Activated T-cell treated with anti-CD3 and anti-CD28 coated beads, Interleukin-2, amount 50 U/mL, for 4 hours (primary cell): ENCODE measurements at regions not wholly inside any gene's neighbourhood (a gene's known extent, or its start where the extent isn't known, plus 50 kb on each side); places are given as distances from the start of the nearest gene placed in this dataset.

Source experiments
- ATAC-seq, 2 donors: fragments of 200-7000 bp; cut with Tn5 transposase; one replicate each; pipeline ENCODE4 v1.10.0; 2021
- DNase-seq: peaks from one replicate; pipeline ENCODE4 v3.0.0-alpha.2; 2020
- H3K27me3 Mint-ChIP-seq: one replicate; pipeline ENCODE4 v1.8.0; 2021; ENCODE audit warnings: low read depth, mixed read lengths
- H3K36me3 Mint-ChIP-seq: one replicate; pipeline ENCODE4 v1.8.0; 2022; ENCODE audit warnings: mixed read lengths; ENCODE audit not compliant: insufficient read depth
- H3K4me1 Mint-ChIP-seq: one replicate; pipeline ENCODE4 v1.8.0; 2021; ENCODE audit warnings: low read depth, mixed read lengths
- H3K4me3 Mint-ChIP-seq: one replicate; pipeline ENCODE4 v1.8.0; 2021; ENCODE audit warnings: mild to moderate bottlenecking, moderate library complexity, mixed read lengths
- H3K9me3 Mint-ChIP-seq: one replicate; pipeline ENCODE4 v1.8.0; 2021; ENCODE audit warnings: mixed read lengths

DNA sequence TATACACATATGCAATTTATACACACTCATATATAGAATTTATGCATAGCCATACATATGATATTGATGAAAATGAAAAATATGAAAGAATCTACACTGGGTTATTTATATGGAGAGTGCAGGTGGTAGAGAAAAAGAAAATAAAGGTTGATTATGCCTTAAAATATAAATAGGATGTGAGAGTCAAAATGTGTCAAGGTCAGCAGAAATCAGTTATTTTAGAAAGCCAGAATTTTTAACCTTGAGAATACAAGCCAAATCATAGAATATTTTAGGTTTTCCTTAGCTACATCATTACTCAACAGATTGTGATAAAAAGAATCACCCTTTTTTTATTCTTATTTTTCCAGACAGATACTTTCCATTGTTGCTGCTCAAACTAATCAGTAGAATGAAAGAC is 146.2 kb downstream of the SLC6A15 start:
- Mint-ChIP-seq H3K4me1 (no peaks in the 10 kb centered on the region), H3K27me3 (no peaks in the 10 kb centered on the region), H3K36me3 (no peaks in the 10 kb centered on the region), H3K9me3 (no peaks in the 10 kb centered on the region), H3K4me3 (no peak overlapping the region)
- no peak for DNase-seq
- no peak for ATAC-seq

DNA sequence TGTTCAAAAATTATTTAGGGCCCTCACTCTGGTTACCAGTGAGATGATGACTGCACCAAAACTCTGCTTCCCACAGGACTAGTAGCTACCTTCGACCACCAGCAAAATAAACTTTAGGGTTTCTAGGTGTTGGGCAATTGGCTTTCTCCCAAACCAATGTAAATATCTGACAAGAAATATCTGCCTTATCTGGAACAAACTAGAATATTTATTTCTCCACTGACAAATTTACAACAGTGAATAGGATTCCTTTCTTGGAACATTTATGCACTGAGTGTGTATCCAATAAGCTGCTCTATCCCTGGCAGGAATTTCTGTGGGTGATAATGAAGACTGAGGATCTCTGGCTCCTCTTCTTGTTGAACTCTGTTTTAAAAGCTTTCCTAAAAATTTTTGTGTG is 148.6 kb downstream of the SLC6A15 start:
- Mint-ChIP-seq H3K36me3 (no peaks in the 10 kb centered on the region), H3K27me3 (no peaks in the 10 kb centered on the region), H3K4me3 (no peak overlapping the region), H3K9me3 (no peaks in the 10 kb centered on the region), H3K4me1 (no peaks in the 10 kb centered on the region)
- ATAC-seq (no peak), DNase-seq (no peak)

DNA sequence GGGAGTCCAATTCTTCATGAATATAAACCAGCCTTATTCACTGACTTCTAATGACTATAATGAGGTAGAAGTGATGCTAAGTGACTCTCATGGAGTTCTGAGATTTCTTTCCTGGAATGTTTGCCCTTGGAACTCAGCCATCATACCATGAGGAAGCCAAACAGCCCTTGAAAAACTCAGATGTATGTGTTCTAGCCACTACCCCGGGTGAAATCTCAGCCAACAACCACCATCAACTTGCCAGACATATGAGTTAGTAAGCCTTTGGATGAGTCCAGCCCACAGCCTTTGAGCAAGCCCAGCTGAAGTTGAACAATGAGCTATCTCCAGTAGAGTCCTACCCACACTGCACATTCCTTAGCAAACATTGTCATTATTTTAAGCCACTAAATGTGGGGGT is 149.5 kb downstream of the SLC6A15 start:
- H3K9me3 Mint-ChIP-seq = no peaks in the 10 kb centered on the region
- no peaks in the 10 kb centered on the region for H3K4me1 Mint-ChIP-seq
- ATAC-seq = no peak
- H3K4me3 Mint-ChIP-seq = no peak overlapping the region
- DNase-seq = no peak
- no peaks in the 10 kb centered on the region for H3K36me3 Mint-ChIP-seq
- H3K27me3 Mint-ChIP-seq = no peaks in the 10 kb centered on the region

DNA sequence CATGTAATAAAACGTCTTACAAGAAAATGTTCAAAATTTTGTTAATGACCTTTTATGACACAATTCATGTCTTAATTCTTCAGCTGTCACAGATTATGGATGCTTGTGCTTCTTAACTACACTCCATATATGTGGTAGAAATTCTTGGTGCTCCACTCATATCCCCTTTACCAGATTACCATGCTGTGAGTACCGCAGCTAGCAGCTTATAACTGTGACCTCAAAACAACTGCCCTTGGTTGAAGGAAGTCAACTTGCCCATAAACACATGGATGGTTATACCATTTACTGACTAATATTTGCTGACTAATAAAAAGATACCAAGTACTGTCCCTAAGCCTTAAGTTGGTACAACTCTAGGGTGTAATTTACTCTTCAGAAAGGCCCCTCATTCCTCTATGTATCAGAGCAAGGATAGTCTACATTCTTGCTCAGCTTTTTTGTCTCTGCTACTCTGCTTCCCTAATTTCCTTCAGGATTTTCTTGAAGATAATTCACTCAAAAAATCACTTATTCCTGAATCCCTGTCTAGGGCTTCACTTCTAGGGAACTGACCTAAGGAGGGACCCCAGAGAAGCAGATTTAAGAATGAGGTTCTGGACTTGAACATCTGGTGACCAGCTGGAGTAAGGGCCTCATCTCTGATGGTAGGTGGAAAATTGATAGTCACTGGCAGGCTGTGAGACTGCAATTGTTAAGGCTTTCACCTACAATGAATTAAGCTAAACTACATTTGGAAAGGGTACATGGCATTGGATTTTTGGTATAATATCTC is 152.3 kb downstream of the SLC6A15 start:
- H3K4me3 Mint-ChIP-seq = no peak overlapping the region
- no peak for DNase-seq
- H3K27me3 Mint-ChIP-seq = no peaks in the 10 kb centered on the region
- H3K36me3 Mint-ChIP-seq = no peaks in the 10 kb centered on the region
- no peaks in the 10 kb centered on the region for H3K4me1 Mint-ChIP-seq
- ATAC-seq = no peak
- no peaks in the 10 kb centered on the region for H3K9me3 Mint-ChIP-seq

DNA sequence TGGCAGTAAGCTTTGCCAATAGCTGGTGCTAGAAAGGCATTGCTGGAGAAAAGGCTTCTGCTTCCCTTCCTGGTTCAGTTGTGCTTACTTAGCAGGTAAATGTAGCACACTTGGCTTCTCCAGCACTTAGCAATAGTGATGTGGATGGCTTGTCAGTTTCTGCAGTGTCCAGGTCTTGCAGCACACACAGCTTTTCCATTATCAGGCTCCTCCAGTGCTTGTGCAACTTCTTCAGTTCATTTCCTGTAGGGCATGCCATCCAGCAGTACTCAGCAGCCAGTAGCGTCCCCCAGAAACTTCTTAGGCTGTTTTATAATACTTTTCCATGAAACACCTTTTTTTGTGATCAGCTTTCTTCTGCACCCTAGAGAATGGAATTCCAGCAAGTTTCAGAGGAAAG is 154.6 kb downstream of the SLC6A15 start:
- H3K9me3 Mint-ChIP-seq = no peaks in the 10 kb centered on the region
- no peaks in the 10 kb centered on the region for H3K27me3 Mint-ChIP-seq
- DNase-seq (no peak), ATAC-seq (no peak)
- no peaks in the 10 kb centered on the region for H3K4me1 Mint-ChIP-seq
- H3K36me3 Mint-ChIP-seq = no peaks in the 10 kb centered on the region
- no peak overlapping the region for H3K4me3 Mint-ChIP-seq

DNA sequence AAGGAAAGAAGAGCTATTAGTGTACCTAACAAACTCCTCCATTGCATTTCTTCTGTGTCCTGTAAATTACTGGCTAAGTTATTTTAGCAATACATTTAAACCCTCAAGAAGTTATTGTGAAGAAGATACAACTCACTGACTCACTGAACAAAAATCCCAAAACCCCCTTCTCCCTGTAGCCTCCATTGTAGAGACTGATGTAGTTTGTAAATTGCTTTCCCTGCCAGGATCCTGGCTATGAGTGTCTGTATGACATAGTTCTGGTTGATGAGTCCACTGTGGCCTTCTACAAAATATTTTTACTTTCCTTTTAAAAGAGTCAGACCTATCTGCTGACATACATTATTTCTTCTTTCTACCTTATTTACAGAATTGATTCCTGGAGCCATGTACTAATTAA is 155.6 kb downstream of the SLC6A15 start:
- no peaks in the 10 kb centered on the region for H3K36me3 Mint-ChIP-seq
- ATAC-seq = no peak
- DNase-seq = no peak
- no peaks in the 10 kb centered on the region for H3K27me3 Mint-ChIP-seq
- H3K4me3 Mint-ChIP-seq = no peak overlapping the region
- no peaks in the 10 kb centered on the region for H3K9me3 Mint-ChIP-seq
- no peaks in the 10 kb centered on the region for H3K4me1 Mint-ChIP-seq

DNA sequence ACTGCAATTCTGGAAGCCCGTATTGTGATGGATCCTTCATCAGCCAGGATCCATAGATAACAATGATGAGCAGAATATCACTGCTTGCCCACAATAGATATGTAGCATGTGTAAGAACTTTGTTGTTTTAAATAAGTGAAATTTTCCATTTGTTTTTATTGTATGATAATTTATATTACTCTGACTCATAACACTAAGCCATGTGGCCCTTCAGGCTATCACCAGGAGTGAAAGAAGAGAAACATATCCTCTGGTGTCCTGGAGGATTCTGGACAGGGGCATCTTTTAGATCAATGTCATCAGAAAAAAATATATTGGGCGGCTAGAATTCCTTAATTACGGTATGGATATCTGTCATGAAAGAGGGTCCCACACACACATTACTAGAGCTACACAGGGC is 167.5 kb downstream of the SLC6A15 start:
- Mint-ChIP-seq H3K4me3 (no peak overlapping the region), H3K9me3 (peaks cover 3% of the 10 kb centered on the region), H3K4me1 (no peaks in the 10 kb centered on the region), H3K27me3 (no peaks in the 10 kb centered on the region), H3K36me3 (no peaks in the 10 kb centered on the region)
- DNase-seq = no peak
- ATAC-seq = no peak

DNA sequence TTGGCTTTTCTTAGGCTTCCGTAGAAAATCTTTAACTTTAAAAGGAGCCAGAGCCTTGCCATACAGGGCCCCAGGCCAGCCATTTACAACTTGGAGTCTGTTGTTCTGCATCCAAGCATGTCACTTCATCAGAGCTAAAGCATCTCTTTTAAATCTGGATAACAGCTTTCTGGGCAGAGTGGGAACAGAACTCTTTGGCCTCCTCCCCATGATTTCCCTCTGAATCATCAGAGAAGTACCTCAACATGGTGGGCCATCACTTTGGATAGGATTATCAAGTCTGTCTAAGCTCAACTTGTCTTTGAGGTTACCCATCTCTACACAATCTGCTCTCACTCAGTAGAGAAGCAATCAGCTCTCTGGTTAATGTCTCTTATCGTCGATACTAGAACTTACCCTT is 170.9 kb downstream of the SLC6A15 start:
- no peaks in the 10 kb centered on the region for H3K27me3 Mint-ChIP-seq
- no peaks in the 10 kb centered on the region for H3K9me3 Mint-ChIP-seq
- ATAC-seq (no peak), DNase-seq (no peak)
- no peaks in the 10 kb centered on the region for H3K36me3 Mint-ChIP-seq
- no peaks in the 10 kb centered on the region for H3K4me1 Mint-ChIP-seq
- H3K4me3 Mint-ChIP-seq = no peak overlapping the region

DNA sequence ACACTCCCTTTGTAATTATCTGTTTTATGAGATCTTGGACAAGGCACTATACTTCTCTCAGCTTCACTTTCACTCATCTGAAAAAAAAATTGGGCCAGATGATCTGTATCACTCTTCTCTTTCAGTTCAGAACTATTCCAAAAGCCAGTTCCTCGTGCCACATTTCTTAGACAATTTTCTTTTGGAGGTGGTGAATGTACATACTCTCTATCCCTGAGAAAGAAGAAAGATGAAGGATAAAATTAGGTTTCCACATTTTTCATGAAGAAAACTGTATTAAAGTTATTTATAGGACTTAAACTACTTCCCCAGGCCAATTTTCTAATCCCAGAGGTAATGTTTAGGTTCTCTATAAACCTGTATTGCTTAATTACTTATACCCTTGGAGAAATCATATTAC is 171.6 kb downstream of the SLC6A15 start:
- no peak for ATAC-seq
- no peaks in the 10 kb centered on the region for H3K36me3 Mint-ChIP-seq
- H3K27me3 Mint-ChIP-seq = no peaks in the 10 kb centered on the region
- H3K9me3 Mint-ChIP-seq = no peaks in the 10 kb centered on the region
- H3K4me1 Mint-ChIP-seq = no peaks in the 10 kb centered on the region
- no peak overlapping the region for H3K4me3 Mint-ChIP-seq
- DNase-seq = no peak

DNA sequence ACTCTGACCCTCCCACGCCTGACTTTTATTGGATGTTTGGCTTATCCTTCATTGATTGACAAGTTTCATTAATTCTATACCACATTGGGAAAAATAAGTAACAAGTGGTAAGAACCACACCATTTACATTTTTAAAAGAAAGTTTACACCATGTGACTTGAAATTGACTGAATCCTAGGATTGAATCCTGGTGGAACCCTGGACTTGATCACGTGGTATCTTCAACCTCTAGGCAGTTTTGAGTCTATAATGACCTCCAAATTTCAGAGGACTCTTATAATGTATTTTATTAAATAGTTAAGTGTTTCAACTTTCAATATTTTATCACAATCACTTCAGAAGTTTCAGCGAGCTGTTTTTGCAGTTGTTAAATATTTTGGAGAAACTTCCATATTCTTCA is 172.0 kb downstream of the SLC6A15 start:
- Mint-ChIP-seq H3K4me1 (no peaks in the 10 kb centered on the region), H3K4me3 (no peak overlapping the region), H3K36me3 (no peaks in the 10 kb centered on the region), H3K27me3 (no peaks in the 10 kb centered on the region), H3K9me3 (no peaks in the 10 kb centered on the region)
- ATAC-seq (no peak), DNase-seq (no peak)

DNA sequence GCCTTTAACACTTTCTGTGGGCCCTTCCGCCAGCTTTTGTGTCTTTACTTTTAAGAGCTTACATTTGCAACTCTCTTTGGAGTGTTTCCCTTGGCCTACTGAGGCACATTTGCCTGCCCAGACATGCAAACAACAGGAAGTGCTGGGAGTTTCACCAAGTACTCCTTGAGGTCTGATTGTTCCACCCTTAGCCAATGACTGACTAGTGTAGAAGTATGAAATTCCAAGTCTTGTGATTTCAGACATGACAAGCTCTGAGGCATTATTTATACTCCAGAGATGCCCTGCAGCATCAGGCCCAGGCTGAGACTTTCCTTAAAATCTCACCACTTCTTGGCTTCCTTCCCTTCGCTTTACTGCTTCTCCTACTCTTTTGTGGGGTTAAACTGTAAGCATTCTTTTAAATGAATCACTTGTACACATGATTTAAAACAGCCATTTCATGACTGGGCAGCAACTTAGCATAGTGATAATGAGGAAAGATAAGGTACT is 174.1 kb downstream of the SLC6A15 start:
- ATAC-seq = no peak
- no peak for DNase-seq
- Mint-ChIP-seq H3K4me1 (no peaks in the 10 kb centered on the region), H3K9me3 (no peaks in the 10 kb centered on the region), H3K4me3 (no peak overlapping the region), H3K36me3 (no peaks in the 10 kb centered on the region), H3K27me3 (no peaks in the 10 kb centered on the region)

DNA sequence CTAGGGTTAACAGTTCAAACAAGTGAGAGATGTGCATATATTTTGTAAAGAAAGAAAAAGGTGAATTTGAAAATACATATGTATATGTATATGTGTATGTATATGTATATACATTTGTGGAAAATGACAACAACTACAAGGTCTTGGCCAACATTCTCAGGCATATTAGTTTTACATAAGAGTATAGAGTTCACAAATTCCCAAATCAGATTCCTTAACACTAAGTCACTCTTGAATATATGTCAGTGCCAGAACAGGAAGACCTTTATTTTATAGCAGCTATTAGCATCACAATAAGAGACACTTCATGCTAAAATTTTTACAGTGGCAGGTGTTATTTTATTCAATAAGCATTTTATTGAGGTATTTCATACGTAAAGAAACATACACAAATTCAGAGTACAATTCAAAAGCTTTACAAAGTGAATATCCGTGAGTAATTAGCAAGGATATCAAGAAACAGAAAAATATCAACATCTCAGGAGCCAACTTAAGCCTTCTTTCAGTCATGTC is 179.7 kb downstream of the SLC6A15 start:
- no peaks in the 10 kb centered on the region for H3K9me3 Mint-ChIP-seq
- H3K36me3 Mint-ChIP-seq = no peaks in the 10 kb centered on the region
- no peak for ATAC-seq
- no peak overlapping the region for H3K4me3 Mint-ChIP-seq
- no peak for DNase-seq
- no peaks in the 10 kb centered on the region for H3K4me1 Mint-ChIP-seq
- no peaks in the 10 kb centered on the region for H3K27me3 Mint-ChIP-seq

DNA sequence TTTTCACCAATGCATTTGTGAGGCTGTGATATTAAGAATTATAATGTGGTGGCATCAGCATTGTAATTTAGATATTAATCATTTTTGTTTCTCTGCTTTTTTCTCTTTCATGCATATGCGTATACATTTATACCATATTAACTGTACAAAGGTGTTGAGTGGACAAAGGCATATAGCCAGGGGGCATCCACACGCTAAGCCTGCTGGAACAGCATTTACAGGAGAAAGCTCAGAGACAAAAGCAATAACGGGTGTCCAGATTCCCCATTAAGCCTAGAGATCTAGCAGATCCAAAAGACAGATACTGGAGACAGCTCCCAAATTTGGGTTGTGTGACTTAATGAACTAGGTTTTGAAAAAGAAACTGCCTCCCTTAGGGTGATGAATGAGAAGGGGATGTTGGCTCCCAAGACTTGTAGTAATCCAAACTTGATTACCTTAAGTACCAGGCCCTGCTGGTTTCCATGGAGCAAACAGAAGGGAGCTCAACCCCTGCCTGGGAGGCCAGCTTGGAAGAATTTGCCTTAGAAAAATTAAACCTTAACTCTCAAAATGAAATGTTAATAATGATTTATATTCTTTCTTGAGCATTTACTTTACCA is 181.9 kb downstream of the SLC6A15 start:
- DNase-seq (no peak), ATAC-seq (no peak)
- Mint-ChIP-seq H3K27me3 (no peaks in the 10 kb centered on the region), H3K9me3 (no peaks in the 10 kb centered on the region), H3K4me3 (no peak overlapping the region), H3K36me3 (no peaks in the 10 kb centered on the region), H3K4me1 (no peaks in the 10 kb centered on the region)

DNA sequence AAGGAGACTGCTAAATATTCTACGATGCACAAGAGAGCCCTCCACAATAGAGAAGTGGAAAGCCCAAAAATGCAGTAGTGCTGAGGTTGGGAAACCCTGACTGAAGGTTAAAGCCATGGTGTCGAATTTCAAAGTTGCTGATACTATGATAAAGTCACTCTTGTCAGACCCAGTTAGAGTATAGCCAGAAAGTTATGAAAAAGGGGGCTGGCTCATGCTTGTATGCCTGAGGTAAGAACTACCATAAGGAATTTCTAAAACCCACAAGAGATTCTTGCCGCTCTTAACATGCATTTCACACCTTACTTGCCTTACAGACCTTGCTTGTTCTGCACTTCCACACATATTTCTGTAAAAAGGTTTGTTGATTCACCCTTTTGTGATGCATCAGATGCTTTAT is 184.6 kb downstream of the SLC6A15 start:
- Mint-ChIP-seq H3K4me3 (no peak overlapping the region), H3K9me3 (no peaks in the 10 kb centered on the region), H3K36me3 (no peaks in the 10 kb centered on the region), H3K27me3 (no peaks in the 10 kb centered on the region), H3K4me1 (no peaks in the 10 kb centered on the region)
- ATAC-seq (no peak), DNase-seq (no peak)

DNA sequence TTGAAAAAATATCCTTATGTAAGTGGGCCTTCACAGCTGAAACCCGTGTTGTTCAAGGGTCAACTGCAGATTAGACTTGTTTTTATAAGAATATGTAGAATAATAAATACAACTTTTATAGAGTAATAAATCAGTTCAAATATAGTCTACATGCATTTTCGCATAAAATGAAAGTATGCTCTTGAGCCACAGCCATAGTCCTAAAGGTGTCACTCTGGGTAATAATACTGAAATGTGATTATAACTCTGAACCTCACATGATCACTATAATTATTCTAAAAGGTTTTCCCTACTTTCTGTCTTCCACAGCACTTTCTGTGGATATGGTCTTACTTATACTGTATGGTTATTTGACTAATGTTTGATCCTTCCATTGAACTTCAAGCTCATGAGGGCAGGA is 185.8 kb downstream of the SLC6A15 start:
- ATAC-seq = no peak

More for the DNA sequence above, 185.8 kb downstream of the SLC6A15 start:
- Mint-ChIP-seq H3K27me3 (no peaks in the 10 kb centered on the region), H3K9me3 (no peaks in the 10 kb centered on the region), H3K4me1 (no peaks in the 10 kb centered on the region), H3K4me3 (no peak overlapping the region), H3K36me3 (no peaks in the 10 kb centered on the region)
- no peak for DNase-seq
